HUES64 (cell line): ENCODE measurements at regions not wholly inside any gene's neighbourhood (a gene's known extent, or its start where the extent isn't known, plus 50 kb on each side); places are given as distances from the start of the nearest gene placed in this dataset.

Experiments
- H3K27ac ChIP-seq: 2 replicates; pipeline ENCODE4 v1.7.0; 2013; ENCODE audit warnings: low read depth, low read length, inconsistent platforms
- H3K27me3 ChIP-seq: 2 replicates; pipeline ENCODE4 v1.6.1; 2013; ENCODE audit warnings: mild to moderate bottlenecking, low read length; ENCODE audit not compliant: insufficient read depth
- H3K36me3 ChIP-seq: 2 replicates; pipeline ENCODE4 v1.6.1; 2013; ENCODE audit warnings: mild to moderate bottlenecking, low read length; ENCODE audit not compliant: insufficient read depth
- H3K4me1 ChIP-seq: 2 replicates; pipeline ENCODE4 v1.6.1; 2013; ENCODE audit warnings: mild to moderate bottlenecking, low read length, moderate library complexity; ENCODE audit not compliant: insufficient read depth
- H3K4me3 ChIP-seq: 2 replicates; pipeline ENCODE4 v1.5.1; 2013; ENCODE audit warnings: mild to moderate bottlenecking, low read length, moderate library complexity
- H3K9ac ChIP-seq: 2 replicates; pipeline ENCODE4 v1.6.1; 2013; ENCODE audit warnings: mild to moderate bottlenecking, low read depth, low read length
- H3K9me3 ChIP-seq: 2 replicates; pipeline ENCODE4 v1.6.1; 2013; ENCODE audit warnings: low read depth, low read length; ENCODE audit not compliant: insufficient read depth
- WGBS: fragments of 150-250, 120-280 bp; methylation state at CpG from one replicate; pipeline ENCODE4 v1.1.7; 2013; ENCODE audit warnings: missing lambda C conversion rate; 5-methylcytosine and 5-hydroxymethylcytosine counted together

- H3K27ac ChIP-seq, result no peak overlapping the region
- peaks cover 9% of the 10 kb centered on the region; the same call in 1 of the 2 replicates for H3K9me3 ChIP-seq
- no peak overlapping the region for H3K9ac ChIP-seq
- no peaks in the 10 kb centered on the region for H3K27me3 ChIP-seq
- no peaks in the 10 kb centered on the region for H3K36me3 ChIP-seq
- no peaks in the 10 kb centered on the region for H3K4me1 ChIP-seq
- no peak overlapping the region for H3K4me3 ChIP-seq
These were observed 212.8 kb upstream of the SH3BP4 start for GRCh38 chr2:234739061-234739460.

GRCh38 chr2:234735829-234736228 is 216.0 kb upstream of the SH3BP4 start:
- Histone ChIP-seq H3K4me3 (no peak overlapping the region), H3K4me1 (no peaks in the 10 kb centered on the region), H3K9me3 (peaks cover 9% of the 10 kb centered on the region; the same call in 1 of the 2 replicates), H3K36me3 (no peaks in the 10 kb centered on the region), H3K9ac (no peak overlapping the region), H3K27me3 (no peaks in the 10 kb centered on the region), H3K27ac (no peak overlapping the region)
- WGBS, result 98% methylated on average over 1 of the region's 2 CpGs

- H3K36me3 ChIP-seq, result no peaks in the 10 kb centered on the region
- no peak overlapping the region for H3K27ac ChIP-seq
- no peaks in the 10 kb centered on the region for H3K27me3 ChIP-seq
- whole genome bisulfite sequencing, result 80% methylated on average over 6 of the region's 6 CpGs
- H3K9me3 ChIP-seq, result peaks cover 9% of the 10 kb centered on the region; the same call in 1 of the 2 replicates
- H3K4me1 ChIP-seq, result no peaks in the 10 kb centered on the region
- H3K9ac ChIP-seq, result no peak overlapping the region
- no peak overlapping the region for H3K4me3 ChIP-seq
These were observed 217.8 kb upstream of the SH3BP4 start for GRCh38 chr2:234733795-234734600.

- no peak overlapping the region for H3K27ac ChIP-seq
- H3K27me3 ChIP-seq, result no peaks in the 10 kb centered on the region
- no peak overlapping the region for H3K9ac ChIP-seq
- no peaks in the 10 kb centered on the region for H3K4me1 ChIP-seq
- peaks cover 9% of the 10 kb centered on the region; the same call in 1 of the 2 replicates for H3K9me3 ChIP-seq
- H3K36me3 ChIP-seq, result no peaks in the 10 kb centered on the region
- no peak overlapping the region for H3K4me3 ChIP-seq
- 98% methylated on average over 6 of the region's 6 CpGs for WGBS
These were observed 218.7 kb upstream of the SH3BP4 start for GRCh38 chr2:234733093-234733489.

- Histone ChIP-seq H3K4me1 (no peaks in the 10 kb centered on the region), H3K27ac (no peak overlapping the region), H3K4me3 (no peak overlapping the region), H3K36me3 (no peaks in the 10 kb centered on the region), H3K27me3 (no peaks in the 10 kb centered on the region), H3K9me3 (peaks cover 9% of the 10 kb centered on the region; the same call in 1 of the 2 replicates), H3K9ac (no peak overlapping the region)
- WGBS, result 91% methylated on average over 3 of the region's 3 CpGs
These were observed 219.3 kb upstream of the SH3BP4 start for GRCh38 chr2:234732404-234733092.

- H3K27me3 ChIP-seq, result no peaks in the 10 kb centered on the region
- H3K36me3 ChIP-seq, result no peaks in the 10 kb centered on the region
- no peak overlapping the region for H3K9ac ChIP-seq
- no peak overlapping the region for H3K4me3 ChIP-seq
- peaks cover 9% of the 10 kb centered on the region; the same call in 1 of the 2 replicates for H3K9me3 ChIP-seq
- H3K27ac ChIP-seq, result no peak overlapping the region
- H3K4me1 ChIP-seq, result no peaks in the 10 kb centered on the region
- 95% methylated on average over 6 of the region's 6 CpGs for WGBS
These were observed 220.6 kb upstream of the SH3BP4 start for GRCh38 chr2:234731236-234731635.

GRCh38 chr2:234730066-234730640 is 221.7 kb upstream of the SH3BP4 start:
- Histone ChIP-seq H3K9me3 (peaks cover 5% of the 10 kb centered on the region; the same call in 1 of the 2 replicates), H3K4me3 (no peak overlapping the region), H3K27ac (no peak overlapping the region), H3K27me3 (no peaks in the 10 kb centered on the region), H3K36me3 (no peaks in the 10 kb centered on the region), H3K4me1 (no peaks in the 10 kb centered on the region), H3K9ac (no peak overlapping the region)
- WGBS, result 80% methylated on average over 9 of the region's 9 CpGs

GRCh38 chr2:234725528-234726264 is 226.1 kb upstream of the SH3BP4 start:
- no peaks in the 10 kb centered on the region for H3K27me3 ChIP-seq
- no peak overlapping the region for H3K9ac ChIP-seq
- no CpG with 5 or more reads among the region's 1 CpG for WGBS
- no peaks in the 10 kb centered on the region for H3K36me3 ChIP-seq
- H3K9me3 ChIP-seq, result no peaks in the 10 kb centered on the region
- no peak overlapping the region for H3K27ac ChIP-seq
- H3K4me3 ChIP-seq, result no peak overlapping the region
- H3K4me1 ChIP-seq, result peaks cover 6% of the 10 kb centered on the region; the same call in 1 of the 2 replicates

- no peaks in the 10 kb centered on the region for H3K36me3 ChIP-seq
- no peak overlapping the region for H3K4me3 ChIP-seq
- WGBS, result 86% methylated on average over 4 of the region's 4 CpGs
- no peak overlapping the region for H3K27ac ChIP-seq
- peaks cover 6% of the 10 kb centered on the region; the same call in 1 of the 2 replicates for H3K4me1 ChIP-seq
- H3K9me3 ChIP-seq, result no peaks in the 10 kb centered on the region
- no peak overlapping the region for H3K9ac ChIP-seq
- H3K27me3 ChIP-seq, result no peaks in the 10 kb centered on the region
These were observed 227.0 kb upstream of the SH3BP4 start for GRCh38 chr2:234724850-234725249.

GRCh38 chr2:234723400-234723799 is 226.5 kb upstream of the ARL4C start:
- 68% methylated on average over 6 of the region's 6 CpGs for WGBS
- no peaks in the 10 kb centered on the region for H3K36me3 ChIP-seq
- H3K4me1 ChIP-seq, result peaks cover 10% of the 10 kb centered on the region; the same call in 1 of the 2 replicates
- no peak overlapping the region for H3K9ac ChIP-seq
- no peaks in the 10 kb centered on the region for H3K27me3 ChIP-seq
- no peaks in the 10 kb centered on the region for H3K9me3 ChIP-seq
- H3K27ac ChIP-seq, result no peak overlapping the region
- no peak overlapping the region for H3K4me3 ChIP-seq
